ENCODE measurements at regions not wholly inside any gene's neighbourhood (a gene's known extent, or its start where the extent isn't known, plus 50 kb on each side); places are given as distances from the start of the nearest gene placed in this dataset.

DNA sequence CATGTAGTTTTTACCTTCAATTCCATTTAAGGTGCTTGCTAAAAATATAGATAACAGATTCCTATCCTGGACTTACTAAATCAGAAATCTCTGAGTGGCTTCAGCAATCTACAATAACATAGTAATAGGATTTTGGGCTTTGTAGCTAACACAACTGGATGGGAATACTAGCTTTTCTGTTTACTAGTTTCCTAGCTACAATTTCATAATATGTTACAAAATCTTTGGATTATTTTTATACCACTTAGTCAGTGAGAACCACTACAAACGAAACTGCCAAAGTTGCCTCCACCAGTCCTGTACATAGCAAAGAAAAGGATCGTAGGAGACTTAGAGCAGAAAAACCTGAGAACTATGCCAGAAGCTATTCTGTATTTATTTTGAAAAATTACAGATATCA is 87.7 kb upstream of the ANO3 start:
- no peak for DNase-seq (ENCODE audit: low read depth)

DNA sequence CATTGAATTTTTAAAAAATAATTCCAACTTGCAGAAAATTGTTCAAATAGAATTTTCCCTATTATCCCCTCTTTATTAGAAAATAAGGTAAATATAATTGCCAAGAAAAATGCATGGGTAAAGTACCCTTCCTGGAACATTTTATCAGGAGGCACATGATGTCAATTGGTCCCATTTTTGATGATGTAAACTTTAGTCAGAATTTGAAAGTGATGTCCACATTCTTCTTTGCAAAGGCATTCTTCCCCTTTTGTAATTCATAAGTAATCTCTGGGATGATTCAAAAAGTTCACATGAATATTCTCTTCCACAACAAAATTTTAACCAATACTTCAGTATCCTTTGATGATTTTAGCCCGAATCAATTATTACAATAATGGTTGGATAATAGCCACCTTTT is 86.9 kb upstream of the ANO3 start:
- DNase-seq (ENCODE audit: low read depth): no peak

DNA sequence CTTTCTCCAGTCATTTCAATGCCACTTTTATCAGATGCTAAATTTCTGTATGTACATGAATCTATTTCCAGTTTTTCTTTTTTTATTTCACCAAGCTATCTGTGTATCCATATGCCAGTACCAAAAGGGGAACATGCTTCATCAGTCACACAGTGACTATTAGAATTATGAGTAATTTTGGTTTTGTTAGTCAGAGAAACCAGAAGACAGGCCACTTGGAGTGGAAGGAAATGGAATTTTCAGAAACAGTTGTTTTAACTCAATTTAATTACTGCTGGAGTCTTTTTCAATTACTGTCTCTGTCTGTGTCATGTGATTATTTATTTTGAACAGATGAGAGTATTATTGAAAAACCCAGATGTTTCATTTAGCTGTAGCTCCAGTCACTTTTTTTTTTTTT is 84.6 kb upstream of the ANO3 start:
- no peak for DNase-seq (ENCODE audit: low read depth)

DNA sequence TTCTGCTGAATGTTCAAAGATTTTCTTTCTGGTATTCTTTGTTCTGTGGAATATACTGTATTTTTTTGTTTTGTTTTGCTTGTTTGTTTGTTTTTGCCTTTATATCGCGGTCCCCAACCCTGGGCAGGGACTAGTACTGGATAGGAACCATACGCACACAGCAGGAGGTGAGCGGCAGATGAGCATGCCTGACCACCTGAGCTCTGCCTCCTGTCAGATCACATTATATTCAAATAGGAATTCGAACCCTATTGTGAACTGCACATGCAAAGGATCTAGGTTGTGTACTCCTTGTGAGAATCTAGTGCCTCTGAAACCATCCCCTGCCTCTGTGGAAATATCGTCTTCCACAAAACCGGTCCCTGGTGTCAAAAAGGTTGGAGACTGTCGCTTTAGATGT is 83.3 kb upstream of the ANO3 start:
- no peak for DNase-seq (ENCODE audit: low read depth)

DNA sequence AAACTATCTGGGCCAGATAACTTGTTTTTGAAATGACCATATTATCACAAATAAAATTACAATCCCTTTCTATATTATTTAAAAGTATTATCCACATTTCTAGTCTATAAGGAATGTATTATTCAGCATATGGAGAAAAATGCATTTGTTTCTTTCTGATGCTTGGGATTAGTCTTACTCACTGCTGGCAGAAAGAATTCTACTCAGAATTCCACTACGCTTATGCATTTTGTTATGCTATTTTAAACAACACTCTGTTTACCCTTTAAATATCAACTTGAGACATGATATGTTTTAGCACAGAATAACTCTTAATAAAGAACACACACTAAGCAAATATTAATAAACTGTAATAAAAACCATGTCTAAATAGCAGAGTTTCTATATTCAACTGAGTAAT is 77.6 kb upstream of the ANO3 start:
- DNase-seq (ENCODE audit: low read depth): no peak

DNA sequence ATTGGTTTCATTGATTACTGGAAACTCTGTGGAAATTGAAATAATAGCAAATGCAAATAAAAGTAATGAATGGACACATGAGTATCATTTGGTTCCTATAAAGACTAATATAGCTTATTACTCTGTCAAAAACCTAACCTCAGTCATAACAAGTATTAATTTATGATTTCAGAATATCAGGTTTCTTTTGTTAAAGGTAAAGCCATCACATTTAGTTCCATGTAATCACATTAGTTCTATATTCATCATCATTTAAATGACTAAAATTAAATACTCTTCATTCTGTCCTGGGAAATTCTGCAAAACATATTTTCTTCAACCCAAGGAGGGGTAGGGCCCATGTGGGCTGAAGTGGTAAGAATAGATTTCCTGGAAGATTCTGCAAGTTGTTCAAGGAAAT is 68.2 kb upstream of the ANO3 start:
- DNase-seq (ENCODE audit: low read depth): no peak

DNA sequence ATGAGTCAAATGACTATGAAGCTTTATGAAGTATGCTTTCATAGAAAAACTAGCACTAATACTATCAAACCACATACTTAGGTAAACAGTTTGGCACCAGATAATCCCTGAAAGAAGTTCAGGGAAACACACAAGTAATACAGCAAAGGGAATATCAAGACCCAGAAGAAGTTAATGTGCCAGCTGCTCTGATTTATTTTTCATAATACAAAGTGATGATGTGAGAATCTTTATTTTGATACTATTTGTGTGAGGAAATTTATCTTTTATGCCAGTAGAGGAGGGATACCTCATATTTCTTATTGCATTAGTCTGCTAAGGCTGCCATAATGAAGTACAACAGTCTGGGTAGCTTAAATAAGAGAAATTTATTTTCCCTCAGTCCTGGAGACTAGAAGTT is 67.7 kb upstream of the ANO3 start:
- no peak for DNase-seq (ENCODE audit: low read depth)

DNA sequence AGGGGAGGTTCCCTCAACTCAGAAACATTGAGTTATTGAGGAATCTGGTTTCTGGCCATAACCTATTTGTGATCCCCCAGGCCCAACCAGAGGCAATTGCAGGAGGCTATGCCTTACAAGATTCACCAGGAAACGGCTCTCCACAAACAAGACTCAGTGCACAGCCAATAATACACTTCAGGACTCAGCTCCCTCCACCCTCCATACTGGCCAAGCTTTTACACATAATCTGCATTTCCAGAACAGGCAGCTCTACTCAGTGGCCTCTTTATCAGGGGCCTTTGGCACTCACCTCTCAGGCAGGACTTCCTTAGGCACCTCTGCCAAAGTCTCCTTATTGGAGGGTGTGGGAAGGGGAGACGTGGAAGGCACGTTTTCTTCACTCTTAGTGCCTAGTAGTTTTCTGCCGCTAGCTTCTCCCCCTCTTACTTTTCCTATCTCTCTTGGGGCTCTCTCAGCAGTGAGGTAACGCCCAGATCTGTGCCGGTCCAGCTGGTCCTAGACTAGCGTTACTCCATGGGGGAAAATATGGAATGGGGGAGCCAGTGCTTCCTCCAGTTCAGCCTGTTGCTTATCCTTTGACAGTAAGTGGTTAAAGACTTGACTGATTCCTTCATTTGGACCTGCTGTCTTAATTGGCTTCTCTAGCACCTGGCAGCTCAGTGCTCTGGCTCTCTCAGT is 62.8 kb upstream of the ANO3 start:
- DNase-seq (ENCODE audit: low read depth): no peak

DNA sequence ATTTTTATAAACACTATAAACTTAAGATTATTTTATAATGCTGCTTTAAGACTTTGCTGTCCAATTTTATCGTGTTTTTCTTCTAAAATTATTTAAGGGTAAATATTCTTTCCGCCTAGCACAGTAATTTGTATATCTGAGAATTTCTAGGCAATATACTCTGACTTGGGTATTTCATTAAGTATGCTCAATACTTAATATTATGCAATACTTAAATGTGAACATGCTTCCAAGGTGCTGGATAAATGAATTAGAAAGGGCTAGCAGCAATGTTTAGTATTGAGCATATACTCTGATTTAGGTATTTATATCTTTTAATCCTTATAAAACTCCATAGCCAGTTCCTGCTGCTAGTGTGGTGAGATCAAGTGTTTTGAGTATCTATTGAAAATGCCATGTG is 60.3 kb upstream of the ANO3 start:
- DNase-seq (ENCODE audit: low read depth): no peak

DNA sequence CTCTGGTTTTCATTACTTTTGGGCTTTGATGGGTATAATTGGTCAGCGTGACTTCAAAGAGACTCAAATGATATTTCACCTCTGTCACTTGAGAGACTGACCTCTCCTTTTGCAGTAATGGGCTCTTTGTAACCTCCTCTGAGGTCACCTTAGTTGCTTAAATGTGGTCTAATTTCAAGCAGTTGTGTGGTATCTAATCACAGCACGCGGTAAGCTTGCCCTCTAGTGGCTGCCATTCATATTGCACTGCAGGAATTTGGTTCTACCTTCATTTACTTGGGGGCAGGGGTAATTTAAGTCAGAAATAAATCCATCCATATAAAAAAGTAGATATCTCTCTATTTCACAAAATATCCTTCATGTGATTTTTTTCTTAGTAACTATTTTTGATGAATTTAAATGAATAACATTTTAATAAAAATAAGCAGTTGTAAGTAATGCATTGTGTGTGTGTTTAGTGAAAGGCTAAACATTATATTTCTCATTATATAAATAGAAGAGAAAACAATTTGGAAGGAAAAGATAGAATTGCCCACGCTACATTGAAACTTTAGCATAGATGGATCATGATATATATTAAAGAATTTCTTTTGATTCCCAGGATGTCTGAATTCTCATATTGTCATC is 55.0 kb upstream of the ANO3 start:
- DNase-seq (ENCODE audit: low read depth): peak; percentile 25

DNA sequence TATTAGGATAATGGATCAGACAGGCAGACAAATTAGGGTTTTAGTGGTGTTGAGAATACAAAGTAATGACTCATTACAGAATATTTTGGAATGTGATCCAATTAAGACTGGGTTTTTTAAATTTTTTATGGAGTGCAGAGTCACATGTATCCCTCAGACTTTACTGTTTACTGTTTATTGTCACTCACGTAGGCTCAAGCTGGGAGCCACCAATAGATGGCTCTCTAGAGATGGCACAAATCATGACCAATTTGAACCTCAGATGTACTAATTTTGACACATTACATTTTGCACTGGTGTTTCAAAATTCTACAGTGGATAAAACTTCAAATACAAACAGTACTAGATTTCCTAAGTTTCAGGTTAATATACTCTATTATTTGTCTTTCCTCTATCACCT is 53.6 kb upstream of the ANO3 start:
- DNase-seq (ENCODE audit: low read depth): no peak

Data from T follicular helper cell (primary cell).